Daoy (cell line): ENCODE measurements at regions not wholly inside any gene's neighbourhood (a gene's known extent, or its start where the extent isn't known, plus 50 kb on each side); places are given as distances from the start of the nearest gene placed in this dataset.

Experiments
- DNase-seq: peaks from one replicate; pipeline ENCODE4 v3.0.0-alpha.2; 2015; ENCODE audit warnings: low read depth

DNA sequence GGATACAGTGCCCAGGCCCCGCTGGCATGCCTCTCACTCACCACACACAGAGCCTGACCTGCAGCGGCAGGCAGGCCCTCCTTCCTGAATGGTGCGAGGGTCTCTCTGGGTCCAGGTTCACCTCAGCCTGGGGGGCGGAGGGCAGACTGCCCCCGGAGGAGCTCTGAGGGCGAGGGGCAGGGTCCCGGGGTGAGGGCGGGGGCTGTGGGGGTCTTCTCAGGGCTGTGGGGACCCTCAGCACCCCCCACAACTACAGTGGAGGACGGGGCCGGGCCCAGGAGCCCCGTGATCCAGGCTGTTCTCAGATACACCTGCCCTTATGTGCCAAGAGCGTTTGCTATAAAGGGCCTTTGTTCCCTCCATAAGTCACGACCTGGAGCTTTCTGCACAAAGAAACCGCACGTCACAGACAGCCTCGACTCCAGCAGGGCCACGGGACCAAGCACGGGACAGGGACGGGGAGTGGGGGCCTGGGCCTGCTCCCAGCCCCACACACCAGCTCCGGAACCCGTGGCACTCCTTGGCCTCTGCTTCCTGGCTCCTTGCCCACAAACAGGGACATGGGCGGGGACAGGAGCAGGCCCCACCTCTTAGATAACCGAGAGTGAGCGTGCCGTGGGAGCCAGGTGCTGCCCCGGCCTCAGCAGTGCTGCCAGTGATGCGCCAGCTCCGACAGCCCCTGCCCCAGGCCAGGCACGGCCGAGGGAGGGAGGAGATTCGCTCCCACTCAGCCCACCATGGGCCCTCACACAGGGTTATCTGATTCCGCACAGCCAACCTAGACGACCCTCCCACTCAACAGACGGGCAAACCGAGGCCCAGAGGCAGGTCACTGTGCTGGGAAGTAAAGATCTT, 101.9 kb downstream of the RFLNA start:
- DNase-seq = no peak

DNA sequence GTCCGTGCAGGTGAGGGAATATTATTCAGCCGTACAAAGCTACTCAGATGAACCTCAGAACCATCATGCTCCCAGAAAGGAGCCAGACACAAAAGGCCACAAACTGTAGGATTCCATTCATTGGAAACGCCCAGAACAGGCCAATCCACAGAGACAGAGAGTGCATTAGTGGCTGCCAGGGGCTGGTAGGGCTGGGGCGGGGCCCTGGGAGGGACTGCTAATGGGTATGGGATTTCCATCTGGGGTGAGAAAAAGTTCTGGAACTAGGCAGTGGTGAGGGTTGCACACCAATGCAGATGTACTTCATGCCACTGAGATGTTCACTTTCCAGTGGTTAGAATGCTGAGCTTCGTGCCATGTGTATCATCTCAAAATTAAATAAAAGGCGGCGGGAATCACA, 101.1 kb downstream of the RFLNA start:
- DNase-seq = peak; percentile 37

DNA sequence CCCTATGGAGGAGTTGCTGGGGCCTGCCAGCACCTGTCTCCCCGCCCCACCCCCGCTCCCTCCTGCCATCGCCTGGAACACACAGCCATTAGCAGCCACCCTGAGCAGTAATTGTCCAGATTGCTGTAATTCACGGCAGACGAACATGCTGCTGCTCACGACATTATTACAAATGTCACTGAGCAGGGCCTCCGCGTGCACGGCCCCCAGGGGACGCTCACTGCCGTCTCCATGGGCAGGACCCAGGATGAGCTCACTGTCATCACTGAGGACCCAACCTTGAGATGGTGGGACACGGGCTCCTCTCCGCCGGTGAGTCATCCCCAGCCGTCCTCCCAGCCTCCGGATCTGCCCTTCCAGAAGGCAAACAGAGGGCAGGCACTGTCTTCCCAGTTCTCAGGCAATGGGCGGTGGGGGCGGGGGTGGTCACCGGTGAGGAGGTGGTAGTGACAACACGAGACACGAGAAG, 100.4 kb downstream of the RFLNA start:
- DNase-seq = peak; percentile 66

DNA sequence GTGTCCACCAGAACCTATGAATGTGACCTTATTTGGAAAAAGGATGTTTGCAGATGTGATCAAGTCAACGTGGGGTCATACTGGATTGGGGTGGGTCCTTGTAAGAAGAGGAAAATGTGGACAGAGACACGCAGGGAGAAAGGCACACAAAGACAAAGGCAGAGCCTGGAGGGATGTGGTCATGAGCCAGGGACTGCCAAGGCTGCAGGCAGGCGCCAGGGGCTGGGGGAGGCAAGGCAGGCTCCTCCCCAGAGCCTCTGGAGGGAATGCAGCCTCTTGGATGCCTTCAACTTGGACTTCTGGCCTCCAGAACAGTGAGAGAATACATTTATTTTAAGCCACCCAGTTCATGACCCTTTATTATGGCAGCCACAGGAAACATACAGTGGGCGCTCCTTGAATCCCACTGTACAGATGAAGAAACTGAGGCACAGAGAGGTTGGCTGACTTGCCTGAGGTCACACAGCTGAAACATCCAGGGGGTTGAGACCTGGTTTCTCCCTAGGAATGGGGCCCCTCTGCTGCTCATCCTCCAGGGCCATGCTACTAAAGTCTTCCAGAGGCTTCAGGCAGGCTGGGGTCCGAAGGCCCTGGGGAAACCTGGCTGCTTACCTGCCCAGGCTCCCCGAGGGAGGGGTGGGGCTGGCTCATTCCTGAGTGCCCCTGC, 99.7 kb downstream of the RFLNA start:
- DNase-seq = no peak

DNA sequence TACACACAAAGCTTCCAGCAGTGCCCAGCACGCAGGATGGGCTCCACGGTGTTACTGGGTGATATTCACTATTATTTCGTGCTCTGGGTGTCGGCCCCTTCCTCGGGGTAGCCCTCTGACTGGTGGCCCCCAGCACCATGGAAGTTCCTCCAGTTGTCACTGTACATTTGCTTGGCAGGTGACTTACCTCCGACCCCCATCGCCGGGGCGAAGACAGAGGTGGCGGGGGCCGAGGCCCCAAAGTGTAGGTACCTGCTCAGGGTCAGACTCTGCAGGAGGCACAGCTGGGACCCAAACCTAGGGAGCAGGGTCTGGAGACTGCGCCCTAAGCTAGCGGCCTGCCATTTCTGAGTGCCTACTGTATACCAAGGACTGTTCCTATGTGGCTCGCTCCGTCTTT, 98.9 kb downstream of the RFLNA start:
- no peak for DNase-seq

DNA sequence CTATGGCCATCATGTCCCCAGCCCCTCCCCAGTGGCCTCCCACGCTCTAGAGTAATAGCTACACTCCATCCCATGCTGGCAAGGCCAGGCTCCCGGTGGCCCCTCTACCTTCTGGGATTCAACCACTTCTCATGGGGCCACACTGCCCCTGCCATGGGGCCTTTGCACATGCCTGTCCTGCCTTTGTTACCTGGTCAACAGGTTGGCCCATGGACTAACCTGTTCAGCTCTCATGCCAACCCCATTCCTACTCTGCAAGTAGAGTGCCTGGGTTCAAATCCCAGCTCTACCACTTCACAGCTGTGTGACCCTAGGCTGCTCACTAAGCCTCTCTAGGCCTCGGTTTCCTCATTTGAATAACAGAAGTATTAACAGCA, 98.5 kb downstream of the RFLNA start:
- no peak for DNase-seq

DNA sequence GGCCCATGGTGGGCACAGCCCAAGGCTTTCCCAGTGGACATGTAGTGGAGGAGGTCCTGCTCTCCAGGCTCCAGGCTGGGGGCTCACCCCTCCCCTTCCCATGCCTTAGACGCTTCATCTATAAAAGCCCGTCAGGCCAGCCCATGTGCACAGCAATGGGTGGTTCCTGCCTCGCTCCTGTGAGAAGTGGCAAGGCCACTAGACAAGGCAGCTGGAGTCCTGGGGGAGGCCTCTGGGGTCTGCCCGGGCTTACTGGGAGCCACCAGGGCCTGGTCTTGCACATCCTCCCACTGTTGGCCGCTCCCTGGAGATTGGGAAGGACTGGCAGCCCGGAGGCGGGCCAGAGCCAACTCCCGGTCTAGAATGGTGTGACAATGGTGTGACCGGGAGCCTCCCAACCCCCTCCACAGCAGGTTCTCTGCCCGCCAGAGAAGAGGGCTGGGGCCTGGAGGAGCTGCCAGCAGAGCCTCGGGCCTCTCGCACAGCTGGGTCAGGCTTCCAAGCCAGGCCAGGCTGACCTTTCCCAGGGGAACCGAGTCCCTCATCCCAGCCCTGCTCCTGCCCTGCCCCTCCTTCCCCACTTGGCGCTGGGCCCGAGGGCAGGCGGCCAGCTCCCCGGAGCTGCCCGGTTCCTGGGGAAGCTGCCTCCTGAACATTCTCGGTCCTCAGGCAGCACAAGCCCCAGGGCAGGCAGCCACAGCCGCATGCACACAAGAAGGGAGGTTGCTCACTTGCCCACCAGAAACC, 97.9 kb downstream of the RFLNA start:
- peak; percentile 89 for DNase-seq

DNA sequence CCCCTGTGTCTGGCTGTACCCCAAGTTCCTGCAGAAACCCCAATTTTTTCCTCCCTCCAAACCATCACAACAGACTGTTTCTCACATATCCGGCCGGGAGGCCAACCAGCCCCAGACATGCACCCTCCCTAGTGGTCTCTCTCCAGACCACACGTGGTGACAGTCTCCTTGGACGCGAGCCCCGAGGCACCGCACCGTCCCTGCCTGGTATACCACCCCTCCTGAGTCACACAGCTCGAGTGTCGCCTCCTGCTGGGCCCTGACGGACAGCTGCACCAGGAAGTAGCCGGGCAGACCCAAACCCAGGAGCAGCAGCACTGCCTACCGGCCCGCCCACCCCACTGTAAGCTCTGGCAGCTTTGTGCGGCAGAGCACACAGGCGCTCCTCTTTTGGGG, 97.4 kb downstream of the RFLNA start:
- peak; percentile 98 for DNase-seq

DNA sequence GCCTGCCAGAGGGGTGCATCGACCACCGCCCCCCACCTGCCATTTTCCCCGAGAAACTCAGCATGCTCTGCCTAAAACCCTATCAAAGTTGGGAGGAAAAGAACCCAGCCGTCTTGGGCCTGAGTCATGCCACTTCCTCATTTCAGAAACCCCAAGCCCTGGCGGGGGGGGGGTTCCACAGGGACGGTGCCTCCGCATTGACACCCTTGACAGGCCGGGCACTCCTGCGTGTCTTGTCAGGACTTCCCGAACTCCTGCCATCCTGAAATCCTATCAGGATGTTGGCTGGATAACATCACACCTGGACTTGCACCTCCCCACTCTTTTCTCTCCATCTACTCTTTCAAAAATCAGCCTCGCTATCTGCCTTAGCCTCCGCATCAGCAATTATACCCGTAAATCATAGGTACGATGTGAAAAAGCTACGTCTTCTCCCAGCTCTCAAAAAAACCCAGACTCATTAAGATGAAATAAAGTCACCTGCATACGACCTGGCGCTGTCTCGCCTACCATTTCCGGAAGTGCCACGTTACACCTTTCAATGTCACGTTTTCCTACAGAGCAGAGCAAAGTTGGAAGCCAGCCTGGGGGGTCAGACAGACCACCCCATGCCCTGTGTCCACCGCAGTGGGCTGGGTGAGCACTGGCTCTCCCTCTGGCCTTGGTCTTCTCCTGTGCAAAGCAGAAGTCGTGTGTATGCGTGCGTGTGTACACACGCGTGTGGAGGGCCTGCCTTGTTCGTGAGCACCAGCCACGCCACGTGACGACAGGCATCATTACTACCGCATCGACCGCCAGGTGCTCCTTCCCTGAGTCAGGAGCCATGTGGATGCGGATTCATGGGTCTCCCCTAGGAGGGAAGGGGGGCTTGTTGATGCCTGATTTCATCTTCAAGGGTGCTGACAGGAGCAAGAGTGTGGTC, 96.7 kb downstream of the RFLNA start:
- DNase-seq = peak; percentile 86

DNA sequence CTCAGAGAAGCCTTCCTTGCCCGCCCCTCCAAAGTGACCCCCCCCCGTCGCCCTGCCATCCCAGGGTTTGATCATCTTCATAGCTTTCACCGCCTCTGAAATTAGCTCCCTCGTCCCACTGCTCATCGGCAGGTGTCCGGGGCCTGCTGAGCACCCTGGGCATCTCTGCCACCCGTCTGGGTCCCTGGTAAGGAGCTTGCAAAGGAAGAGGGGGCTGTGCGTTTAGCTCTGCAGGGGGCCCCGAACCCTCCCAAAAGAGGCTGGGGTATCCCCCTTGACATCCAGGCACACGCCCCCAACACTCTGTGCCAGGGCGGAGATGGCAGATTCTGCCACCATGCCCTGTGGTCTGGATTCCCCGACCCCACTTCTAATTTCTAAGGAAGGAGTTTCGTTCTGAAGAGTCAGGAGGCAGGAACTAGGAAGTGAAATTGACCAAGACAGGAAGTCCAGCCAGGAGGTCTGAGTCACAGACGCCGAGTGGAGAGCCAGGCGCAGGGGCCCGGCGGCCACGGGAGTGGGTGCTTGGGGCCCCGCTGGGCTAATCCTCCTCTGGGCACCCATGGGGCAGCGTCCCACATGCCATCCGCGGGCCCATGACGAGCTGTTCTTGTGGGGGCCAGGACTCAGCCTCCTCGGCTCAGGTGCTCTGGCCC, 95.7 kb downstream of the RFLNA start:
- DNase-seq = peak; percentile 86

DNA sequence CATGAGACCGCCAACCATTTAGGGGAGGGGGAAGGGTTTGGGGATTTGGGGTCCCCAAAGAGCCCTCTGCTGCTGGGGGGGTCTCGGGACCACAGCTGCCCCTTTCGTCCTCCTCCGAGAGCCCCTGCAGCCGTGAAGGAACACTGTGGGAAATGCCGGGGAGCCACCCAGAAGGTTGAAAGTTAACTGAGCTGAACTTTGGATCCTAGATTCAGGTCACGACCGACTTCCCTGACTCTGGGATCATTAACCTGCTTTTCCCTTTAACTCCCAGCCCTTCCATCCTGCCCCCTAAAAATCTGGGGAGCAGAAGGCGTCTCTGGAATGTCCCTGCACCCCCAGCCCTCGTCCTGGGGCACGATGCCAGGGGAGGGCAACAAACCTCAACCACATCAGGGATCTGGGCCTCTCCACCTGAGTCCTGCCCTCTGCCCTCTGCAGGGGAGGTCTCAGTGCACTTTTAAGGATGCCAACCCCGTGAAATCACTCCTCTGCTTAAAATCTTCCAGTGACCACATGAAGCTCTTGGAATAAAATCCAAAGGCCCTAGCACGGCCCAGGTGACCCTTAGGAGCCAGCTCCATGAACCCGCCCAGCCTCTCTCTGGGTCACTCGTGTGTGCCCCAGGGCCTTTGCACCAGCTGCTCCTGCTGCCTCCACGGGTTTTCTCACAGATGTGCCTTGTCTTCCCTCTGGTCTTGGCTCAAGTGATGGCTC, 95.0 kb downstream of the RFLNA start:
- peak; percentile 35 for DNase-seq

DNA sequence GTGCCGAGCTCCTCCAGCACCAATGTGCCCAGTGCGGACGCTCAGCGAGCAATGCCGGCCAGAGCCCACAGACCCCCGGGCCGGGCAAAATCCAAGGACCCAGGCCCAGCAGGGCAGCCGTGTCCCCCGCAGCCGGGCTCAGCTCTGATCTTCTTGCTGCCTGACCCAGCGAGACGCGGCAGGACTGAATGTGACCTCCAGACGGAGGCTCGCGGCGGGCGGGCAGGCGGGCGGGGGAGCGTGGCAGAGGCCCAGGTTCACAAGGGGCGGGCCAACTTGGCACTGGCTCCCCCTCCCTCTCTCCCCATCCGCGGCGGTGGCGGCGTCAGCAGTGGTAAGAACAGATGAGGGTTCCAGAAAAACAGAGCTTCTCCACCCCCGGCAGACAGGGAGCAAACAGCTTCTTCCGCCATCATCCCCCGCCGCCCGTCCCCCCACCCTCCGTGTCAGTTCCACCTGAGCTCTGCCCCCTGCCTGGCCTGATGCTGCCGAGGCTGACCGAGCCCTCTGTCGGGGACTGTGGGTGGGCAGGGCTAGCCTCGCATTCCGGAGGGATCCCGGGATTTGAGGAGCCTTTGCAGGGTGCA, 94.3 kb downstream of the RFLNA start:
- DNase-seq = peak; percentile 95

DNA sequence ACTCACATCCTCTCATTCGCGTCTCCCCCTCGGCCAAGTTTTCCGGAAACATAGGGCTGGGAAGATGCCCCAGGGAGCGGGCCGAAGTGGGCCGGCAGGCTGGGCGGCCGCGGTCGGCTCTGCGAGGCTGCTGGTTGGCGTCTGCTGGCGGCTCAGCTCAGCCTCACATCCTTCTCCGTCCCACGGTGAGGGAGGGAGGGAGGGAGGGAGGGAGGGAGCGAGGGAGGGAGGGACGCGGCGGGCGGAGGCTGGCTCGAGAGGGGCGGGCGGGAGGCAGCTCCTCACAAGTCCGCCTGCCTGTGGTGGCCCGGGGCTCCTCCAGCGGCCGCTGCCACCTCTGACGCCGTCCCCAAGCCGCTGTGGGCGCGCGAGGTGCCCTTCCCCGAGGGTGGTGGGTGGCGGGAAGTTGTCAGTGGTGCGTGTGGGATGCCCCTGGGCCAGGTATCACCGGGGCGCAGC, 93.8 kb downstream of the RFLNA start:
- peak; percentile 94 for DNase-seq

DNA sequence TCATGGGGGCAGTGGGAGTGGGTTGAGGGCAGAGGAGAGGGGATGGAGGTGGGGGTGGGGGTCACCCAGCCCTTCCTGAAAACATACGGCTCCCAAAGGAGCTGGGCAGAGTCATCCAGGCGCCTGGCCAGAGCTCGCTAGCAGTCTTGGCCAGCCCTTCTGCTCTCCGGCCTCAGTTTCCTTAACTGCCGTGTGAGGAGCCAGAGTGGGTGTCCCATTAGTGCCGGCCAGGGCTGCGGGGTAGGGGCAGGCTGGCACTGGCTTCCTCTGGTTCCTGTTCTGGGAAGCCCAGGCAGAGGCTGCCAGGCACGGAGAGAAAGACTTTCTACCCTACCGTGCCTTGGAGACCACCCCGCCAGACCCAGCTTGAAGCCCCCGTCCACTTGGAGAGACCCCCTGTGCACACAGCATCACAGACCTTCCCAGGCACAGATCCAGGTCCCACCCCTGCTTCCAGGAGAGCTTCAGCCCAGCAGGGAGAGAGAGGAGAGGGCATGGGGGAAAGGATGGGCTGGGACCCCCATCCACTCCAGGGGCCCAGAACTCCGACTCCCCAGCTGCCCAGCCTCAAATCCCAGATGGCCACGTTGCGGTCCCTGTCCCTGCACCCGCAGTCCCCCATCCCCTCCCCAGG, 93.3 kb downstream of the RFLNA start:
- DNase-seq = peak; percentile 21

DNA sequence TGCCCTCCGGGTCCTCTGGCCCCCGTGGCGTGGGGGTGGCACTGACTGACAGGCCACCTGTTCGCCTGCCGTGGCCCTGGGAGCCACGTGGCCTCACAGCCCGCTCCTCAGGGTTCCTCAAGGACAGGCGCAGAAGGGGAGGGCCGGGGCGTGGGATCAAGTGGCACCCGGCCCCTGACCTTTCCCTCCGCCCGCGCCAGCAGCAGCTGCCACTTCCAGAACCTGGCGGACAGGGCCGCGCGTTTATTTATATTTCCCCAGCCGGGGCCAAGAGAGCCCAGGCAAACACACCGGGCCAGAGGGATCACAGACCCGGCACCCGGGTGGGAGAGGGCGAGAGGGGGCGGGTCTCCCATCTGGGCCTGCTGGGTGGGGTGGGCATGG, 92.6 kb downstream of the RFLNA start:
- peak; percentile 27 for DNase-seq

DNA sequence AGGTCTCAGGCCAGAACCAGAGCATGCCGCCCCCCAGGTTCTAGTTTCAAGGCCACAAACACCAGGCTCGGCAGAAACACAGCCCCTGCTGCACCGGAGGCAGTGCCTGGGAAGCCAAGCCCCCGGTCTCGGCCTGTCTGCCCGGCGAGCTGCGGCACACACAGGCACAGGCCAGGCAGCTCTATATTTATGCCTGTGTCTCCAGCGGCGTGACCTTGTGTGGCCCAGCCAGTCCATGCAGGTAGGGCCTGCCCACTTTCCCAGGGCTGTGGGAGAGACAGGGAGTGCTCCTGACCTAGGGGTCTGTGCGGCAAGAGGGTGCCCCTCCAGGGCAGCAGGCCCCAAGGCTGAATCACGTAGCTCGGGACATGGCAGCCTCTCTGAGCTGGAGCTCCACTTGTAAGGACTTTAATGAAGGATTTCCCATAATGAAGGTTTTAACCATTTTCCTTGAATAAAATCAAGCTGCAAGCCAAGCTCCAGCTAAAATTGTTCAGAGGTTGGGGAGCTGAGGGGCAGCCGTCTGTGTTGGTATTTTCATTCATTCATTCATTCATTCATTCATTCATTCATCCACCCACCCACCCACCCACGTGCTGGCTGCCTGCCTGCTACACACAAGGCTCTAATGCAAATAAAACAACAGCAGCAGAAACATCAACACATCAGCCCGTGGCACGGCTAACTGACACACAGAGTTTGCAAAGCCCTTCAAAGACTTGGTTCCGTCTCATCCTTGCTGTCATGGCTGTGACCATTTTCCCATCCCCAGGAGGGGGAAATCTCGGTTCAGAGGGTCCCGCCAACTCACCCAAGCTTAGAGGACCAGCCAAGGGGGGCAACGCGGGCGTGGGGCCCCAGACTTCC, 92.0 kb downstream of the RFLNA start:
- DNase-seq = peak; percentile 51

DNA sequence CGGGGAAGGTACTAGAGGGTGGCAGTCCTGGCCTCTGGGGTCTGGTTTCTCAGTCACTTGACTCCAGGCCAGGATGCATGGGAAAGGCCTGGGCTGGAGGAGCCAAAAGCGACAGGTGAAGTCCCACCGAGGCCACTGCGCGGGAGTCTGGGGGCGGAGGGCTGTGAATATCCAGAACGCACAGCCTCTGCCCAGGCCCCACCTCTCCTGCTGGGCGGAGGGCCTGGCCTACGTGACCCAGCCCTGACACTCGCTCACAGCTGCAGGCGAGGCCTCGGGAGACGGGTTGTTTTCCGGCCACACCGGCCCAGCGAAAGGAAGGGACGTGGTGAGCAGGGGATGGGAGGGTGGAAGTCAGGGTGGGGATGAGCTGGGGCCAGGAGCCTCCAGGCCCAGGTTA, 91.2 kb downstream of the RFLNA start:
- peak; percentile 71 for DNase-seq

DNA sequence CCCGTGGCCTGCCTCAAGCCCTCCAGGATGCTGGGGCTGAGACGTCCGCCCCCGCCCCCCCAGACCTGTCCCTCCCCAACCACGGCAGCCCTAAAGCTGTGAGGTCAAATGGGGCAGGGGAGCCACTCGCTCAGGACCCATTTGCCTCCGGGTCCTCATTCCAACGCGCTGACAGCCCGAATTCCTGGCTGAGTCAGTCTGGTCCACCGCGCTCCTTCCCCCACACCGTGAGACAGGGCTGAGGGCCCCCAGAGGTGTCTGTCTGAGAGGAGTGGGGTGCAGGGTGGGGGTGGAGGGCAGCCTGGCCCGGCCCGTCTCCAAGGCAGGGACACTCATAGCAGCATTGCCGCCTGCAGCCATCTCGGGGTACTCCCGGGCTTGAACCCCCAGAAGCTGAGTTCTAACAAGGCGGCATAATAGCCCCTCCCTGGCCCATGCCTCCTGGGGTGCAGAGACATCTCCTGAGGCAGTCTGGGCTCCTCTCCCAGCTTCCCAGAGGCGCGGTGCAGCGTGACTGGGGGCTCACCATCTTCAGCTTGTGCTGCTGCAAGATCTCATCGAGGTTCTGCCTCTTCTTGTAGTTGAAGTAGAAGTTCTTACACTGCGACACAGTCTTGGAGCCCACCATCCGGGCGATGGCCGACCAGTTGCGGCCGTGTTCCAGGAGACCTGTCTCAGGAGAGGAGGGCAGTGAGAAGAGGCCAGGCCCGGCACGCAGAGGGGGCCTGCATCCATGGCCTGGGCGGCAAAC, 90.5 kb downstream of the RFLNA start:
- DNase-seq = peak; percentile 98
